ENCODE measurements at regions not wholly inside any gene's neighbourhood (a gene's known extent, or its start where the extent isn't known, plus 50 kb on each side); places are given as distances from the start of the nearest gene placed in this dataset.

DNA sequence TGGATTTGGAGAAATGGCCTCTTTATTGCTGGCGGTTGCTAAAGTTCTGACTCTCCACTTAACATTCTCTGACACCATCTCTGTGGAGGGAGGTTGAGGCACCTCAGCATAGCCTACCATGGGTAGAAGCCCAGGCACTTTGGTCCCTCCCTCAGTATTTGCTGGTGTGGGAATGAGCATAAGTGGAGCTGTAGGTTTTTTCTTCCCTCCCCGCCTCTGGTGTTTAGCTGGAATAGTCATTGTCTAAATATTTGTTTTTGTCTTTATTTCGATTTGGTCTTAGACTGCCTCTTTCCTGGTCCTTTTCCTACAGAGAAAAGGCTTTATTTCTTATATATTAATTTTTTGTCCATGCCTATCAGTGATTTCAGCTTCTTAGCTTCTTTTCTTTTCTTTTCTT, 203.4 kb upstream of the AGR3 start:
- TF ChIP-seq POLR2A (IDR thresholded peaks at IDR 0.05): no peak
- TF ChIP-seq, protein P1, sequence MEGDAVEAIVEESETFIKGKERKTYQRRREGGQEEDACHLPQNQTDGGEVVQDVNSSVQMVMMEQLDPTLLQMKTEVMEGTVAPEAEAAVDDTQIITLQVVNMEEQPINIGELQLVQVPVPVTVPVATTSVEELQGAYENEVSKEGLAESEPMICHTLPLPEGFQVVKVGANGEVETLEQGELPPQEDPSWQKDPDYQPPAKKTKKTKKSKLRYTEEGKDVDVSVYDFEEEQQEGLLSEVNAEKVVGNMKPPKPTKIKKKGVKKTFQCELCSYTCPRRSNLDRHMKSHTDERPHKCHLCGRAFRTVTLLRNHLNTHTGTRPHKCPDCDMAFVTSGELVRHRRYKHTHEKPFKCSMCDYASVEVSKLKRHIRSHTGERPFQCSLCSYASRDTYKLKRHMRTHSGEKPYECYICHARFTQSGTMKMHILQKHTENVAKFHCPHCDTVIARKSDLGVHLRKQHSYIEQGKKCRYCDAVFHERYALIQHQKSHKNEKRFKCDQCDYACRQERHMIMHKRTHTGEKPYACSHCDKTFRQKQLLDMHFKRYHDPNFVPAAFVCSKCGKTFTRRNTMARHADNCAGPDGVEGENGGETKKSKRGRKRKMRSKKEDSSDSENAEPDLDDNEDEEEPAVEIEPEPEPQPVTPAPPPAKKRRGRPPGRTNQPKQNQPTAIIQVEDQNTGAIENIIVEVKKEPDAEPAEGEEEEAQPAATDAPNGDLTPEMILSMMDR (IDR thresholded peaks at IDR 0.05): no peak
- TF ChIP-seq POLR2AphosphoS5 (IDR thresholded peaks at IDR 0.05): no peak

Measured in sigmoid colon (tissue), 4 donors.